HEK293T (cell line): ENCODE measurements at regions not wholly inside any gene's neighbourhood (a gene's known extent, or its start where the extent isn't known, plus 50 kb on each side); places are given as distances from the start of the nearest gene placed in this dataset.

Experiments
- ARNT ChIP-seq: fragments of 450-650 bp; IDR thresholded peaks from 2 replicates; pipeline ENCODE4 v1.6.1; 2017; ENCODE audit warnings: mild to moderate bottlenecking
- ELF4 ChIP-seq: fragments of 450-650 bp; IDR thresholded peaks from 2 replicates; pipeline ENCODE4 v1.6.1; 2017; ENCODE audit warnings: antibody characterized with exemption
- FOXM1 ChIP-seq: fragments of 450-650 bp; IDR thresholded peaks from 2 replicates; pipeline ENCODE4 v1.6.1; 2017; ENCODE audit warnings: mild to moderate bottlenecking, borderline replicate concordance
- SUZ12 ChIP-seq: fragments of 450-650 bp; IDR thresholded peaks from 2 replicates; pipeline ENCODE4 v1.6.1; 2016; ENCODE audit warnings: mild to moderate bottlenecking
- TARDBP ChIP-seq: fragments of 450-650 bp; IDR thresholded peaks from 2 replicates; pipeline ENCODE4 v1.6.1; 2016
- TF ChIP-seq, protein P1 (sequence below): fragments of 450-650 bp; IDR thresholded peaks from 2 replicates; pipeline ENCODE4 v1.6.1; 2016

DNA sequence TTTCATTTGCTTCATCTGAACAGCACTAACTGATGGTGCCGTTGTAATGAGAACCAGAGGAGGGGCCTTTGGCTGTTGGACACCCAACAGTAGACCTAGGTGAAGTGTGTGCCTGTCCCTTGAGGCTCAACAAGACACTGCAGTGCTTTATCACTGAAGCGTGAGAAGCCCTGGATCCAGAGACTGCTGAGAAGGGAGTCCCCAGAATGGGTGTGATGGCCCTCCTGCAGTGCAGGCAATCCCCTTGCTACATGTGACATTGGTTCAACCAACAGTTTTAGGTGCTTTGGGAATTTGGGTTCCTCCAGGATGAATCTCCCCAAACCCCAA is 125.6 kb downstream of the BRD1 start:
- TF ChIP-seq TARDBP (no peak), SUZ12 (no peak), FOXM1 (no peak), ARNT (no peak), ELF4 (no peak)
- TF ChIP-seq, protein P1, sequence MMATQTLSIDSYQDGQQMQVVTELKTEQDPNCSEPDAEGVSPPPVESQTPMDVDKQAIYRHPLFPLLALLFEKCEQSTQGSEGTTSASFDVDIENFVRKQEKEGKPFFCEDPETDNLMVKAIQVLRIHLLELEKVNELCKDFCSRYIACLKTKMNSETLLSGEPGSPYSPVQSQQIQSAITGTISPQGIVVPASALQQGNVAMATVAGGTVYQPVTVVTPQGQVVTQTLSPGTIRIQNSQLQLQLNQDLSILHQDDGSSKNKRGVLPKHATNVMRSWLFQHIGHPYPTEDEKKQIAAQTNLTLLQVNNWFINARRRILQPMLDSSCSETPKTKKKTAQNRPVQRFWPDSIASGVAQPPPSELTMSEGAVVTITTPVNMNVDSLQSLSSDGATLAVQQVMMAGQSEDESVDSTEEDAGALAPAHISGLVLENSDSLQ, result no peak
